ENCODE measurements at regions not wholly inside any gene's neighbourhood (a gene's known extent, or its start where the extent isn't known, plus 50 kb on each side); places are given as distances from the start of the nearest gene placed in this dataset.
"Not testable (repeated sequence)": the region's sequence is repeated elsewhere in the genome, so short reads cannot be mapped to it uniquely, and the experiment has no call there.

DNA sequence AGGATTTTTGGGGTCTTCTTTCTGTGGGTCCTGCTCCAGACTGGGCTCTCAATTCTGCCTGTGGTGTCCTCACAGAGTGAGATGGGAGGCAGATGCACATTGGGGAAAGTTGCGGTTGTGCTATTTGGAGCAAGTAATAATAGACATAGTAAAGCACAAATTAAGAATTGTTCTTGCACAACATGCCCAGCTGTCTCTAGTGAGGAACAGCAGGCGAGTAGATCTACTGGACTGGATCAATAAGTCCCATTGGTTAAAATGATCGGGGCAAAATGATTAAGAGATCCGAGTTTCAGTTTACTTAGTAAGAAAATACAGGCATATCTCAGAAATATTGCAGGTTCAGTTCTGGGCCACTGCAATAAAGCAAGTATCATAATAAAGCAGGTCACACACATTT lies 448.3 kb upstream of the PROX1 start:
- FAIRE-seq = no peak

DNA sequence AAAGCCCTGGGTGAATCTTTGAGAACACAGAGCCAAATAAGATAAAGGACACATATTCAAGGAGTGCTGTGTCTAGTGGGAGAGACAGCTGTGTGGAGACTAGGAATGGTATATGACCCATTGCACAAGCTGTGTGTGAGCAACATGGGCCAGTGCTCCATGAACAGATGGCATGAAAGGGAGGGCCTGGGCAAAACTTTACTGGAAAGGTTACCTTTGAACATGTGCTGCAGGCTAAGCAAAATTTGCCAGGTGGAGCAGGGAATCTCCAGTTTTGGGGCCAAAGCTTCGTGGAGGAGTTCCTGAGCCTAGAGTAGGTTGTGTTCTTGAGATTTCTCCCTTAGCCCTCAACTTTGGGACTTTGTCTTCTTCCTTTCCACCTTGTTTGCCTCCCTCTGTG lies 446.1 kb upstream of the PROX1 start:
- FAIRE-seq = no peak

DNA sequence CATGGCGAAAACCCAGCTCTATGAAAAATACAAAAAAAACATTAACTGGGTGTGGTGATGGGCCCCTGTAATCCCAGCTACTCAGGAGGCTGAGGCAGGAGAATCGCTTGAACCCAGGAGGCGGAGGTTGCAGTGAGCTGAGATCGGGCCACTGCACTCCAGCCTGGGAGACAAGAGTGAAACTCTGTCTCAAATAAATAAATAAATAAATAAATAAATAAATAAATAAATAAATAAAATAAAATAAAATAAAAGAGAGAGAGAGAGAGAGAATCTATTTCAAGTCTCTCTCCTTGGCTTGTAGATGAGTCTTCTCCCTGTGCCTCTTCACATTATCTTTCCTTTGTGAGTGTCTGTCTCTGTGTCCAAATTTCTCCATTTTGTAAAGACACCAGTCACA lies 442.6 kb upstream of the PROX1 start:
- FAIRE-seq = not testable (repeated sequence)

DNA sequence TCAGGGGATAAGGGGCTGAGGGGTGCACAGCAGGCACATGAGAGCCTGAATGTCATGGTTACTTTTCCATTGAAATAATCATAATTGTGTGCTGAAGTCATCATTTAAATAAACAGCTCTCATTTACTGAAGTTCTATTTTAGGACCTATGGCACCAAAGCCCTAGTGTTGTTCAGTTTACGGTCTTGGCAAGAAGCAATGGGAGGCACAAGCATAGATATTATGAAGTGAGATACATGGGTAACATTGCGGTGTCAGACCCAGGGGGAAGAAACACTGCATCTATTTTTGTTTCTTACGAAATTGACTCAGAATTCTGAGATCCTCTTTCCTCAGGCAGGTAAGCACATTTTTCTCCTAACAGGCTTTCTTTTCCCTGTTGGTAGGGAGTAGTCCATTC lies 437.8 kb upstream of the PROX1 start:
- FAIRE-seq = no peak

DNA sequence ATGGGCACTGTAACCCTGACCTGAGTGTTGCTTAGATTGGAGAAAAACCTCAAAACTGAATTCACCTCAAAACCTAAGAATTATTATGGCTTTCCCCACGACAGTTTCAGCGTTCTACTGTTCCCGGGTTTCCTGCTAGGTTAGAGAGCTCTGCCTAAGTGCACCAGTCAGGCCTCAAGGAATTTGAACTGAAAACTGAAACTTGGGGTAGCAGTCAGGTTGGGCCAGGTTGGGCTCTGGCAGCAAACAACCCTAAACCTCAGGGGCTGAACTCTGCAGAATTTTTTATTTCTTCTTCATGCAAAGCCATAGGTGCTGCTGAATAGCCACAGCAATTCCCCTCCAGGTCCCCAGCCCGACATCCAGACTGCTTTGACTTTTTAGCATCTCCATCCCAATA lies 437.0 kb upstream of the PROX1 start:
- FAIRE-seq = no peak

DNA sequence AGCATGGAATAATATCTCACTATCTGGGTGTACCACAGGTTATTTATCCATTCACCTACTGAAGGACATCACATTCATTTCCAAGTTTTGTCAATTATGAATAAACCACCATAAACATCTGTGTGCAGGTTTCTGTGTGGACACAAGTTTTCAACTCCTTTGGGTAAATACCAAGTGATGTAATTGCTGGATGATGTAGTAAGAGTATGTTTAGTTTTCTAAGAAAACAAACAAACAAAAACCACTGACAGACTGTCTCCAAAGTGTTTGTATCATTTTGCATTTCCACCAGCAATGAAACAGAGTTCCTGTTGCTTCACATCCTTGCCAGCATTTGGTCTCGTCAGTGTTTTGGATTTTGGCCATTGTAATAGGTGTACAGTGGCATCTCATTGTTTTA lies 435.7 kb upstream of the PROX1 start:
- FAIRE-seq = no peak

DNA sequence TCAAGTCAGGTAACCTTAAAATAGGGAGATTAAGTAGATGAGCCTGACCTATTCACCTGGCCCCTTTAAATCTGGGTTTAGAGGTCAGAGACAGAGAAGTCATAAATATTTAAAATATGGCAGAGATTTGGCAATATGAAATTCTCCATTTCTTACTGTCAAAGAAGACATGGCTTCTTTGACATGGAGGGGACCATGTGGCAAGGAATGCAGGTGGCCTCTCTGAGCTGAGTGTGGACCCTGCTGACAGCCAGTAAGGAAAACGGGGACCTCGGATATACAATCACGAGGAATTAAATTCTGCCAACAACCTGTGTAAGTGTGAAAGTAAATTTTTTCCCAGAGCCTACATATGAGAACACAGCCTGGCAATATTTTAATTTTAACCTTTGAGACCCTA lies 427.5 kb upstream of the PROX1 start:
- FAIRE-seq = no peak

DNA sequence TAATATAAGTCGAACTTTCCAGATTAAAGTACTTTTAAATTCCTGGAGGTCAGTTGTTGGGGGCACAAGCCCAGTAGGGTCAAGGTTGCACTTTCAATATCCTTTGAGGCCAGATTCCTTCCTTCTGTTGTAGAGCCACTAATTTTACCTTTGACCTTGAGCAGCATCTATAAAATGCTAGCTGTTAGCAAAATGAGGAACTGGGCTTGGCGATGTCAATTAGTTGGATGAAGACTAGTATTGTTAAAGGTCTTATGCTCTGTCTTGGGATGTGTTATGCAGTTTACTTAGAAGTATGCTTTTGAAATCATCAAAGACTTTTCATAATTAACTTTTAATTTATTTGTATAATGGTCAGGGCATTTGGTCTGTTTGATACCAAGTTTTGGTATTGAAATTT lies 425.9 kb upstream of the PROX1 start:
- no peak for FAIRE-seq

DNA sequence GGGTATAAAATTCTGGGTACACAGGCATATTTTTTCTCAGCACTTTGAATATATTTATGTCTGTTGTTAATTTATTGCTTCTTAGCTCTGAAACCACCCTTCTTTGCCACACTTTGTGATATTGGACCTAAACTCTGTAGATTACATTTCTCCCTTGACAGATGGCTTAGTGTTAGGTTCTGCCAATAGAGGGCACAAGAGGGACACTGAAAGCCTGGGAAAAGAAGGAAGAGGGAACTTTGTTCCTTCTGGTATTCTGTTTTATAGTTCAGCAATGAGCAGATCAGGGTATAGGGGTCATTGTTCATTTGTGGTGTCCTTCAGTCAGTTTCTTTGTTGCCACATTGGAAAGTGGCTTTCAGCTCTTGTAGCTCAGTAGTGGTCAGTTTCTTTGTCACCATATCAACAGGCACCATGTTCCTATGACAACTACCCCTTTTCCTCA lies 423.5 kb upstream of the PROX1 start:
- FAIRE-seq = peak; percentile 20

DNA sequence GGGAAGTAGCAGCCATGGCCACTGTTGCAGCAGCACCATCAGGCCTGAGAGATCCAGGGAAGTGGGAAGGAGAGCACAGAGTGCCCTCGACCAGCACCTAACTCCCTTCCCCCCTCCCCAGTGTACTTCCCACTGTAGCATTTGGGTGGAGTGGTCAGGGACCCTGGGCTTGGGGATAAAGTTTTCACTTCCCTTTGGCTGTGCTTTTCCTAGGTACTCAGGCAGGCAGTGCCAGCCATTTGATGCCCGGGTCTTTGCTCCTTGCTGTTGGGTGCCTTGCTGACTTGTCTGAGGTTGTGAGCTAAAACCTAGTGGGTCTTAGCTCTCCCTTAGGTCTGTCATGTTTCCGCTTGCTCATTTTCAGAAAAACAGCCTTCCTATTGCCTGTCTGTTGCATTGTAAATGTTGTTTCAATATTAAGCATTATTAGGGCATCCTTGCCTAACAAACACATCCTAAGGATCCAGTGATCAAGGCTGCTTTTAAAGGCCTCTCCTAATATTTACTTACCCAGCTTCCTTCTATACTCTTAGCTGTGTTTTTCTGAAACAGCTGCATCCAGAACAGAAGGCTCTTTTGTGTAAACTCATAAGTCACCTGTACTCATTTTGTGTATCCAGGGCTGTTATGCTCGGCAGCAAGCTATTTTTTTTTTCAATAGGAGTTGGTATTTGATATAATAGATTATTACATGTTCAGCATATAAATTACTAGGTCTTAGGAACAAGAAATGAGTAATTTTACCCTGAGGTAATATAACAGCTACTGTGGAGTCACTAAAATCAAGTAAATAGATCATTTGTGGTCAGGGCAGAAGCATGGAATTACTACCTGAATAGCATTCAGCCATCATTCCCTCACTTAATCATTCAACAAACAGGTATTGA lies 418.6 kb upstream of the PROX1 start:
- FAIRE-seq = no peak

DNA sequence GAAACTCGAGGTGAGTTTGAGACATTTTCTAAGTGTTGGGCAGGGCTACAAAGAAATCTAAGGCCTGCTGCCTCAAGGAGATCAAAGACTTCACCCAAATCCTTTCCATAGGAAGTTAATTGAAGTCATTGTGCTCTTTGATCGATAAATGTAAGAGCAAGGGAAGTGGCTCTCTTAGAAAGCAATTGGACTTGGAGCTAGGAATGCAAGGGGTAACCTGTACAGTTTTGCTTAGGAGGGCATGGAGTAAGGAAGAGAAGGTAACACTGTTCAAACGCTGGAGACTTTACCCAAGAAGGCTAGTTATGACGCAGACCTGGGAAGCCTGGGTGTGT lies 418.0 kb upstream of the PROX1 start:
- FAIRE-seq = no peak

DNA sequence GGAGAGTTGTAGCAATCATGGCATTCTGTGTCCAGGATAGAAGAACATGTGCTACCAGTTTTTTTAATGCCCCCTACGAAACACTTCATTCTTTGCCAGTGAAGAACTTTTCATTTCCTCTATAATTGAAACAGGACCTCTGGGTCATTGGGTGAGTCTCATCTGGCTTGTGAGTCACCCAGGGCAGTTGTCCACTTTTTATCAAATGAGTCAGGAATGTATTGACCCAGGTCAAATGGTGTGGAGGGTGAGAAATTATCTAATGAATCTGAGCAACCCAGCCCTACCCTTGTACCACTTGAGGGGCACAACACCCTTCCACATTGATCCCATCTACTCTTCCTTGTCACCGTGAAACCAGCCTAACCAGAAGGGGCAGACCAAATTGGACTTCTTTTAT lies 417.3 kb upstream of the PROX1 start:
- FAIRE-seq = no peak

DNA sequence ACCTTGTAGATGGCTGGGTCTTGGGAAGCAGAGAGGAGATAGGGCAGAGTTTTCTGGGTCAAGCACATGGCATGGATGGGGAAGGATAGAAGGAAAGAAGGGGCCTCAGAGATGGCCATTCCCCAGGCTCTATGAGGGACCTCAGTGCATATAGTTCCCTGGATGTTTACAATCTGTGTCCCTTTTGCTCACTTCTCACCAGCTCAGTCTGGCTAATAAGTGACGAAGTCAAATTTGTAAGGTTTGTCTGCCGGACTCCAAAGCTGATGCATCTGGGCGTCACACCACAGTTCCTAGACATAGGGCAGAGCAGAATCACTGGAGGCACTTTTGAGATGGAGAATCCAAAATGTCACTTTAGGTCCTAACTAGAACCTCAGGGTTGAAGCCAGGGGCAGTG lies 416.4 kb upstream of the PROX1 start:
- no peak for FAIRE-seq

DNA sequence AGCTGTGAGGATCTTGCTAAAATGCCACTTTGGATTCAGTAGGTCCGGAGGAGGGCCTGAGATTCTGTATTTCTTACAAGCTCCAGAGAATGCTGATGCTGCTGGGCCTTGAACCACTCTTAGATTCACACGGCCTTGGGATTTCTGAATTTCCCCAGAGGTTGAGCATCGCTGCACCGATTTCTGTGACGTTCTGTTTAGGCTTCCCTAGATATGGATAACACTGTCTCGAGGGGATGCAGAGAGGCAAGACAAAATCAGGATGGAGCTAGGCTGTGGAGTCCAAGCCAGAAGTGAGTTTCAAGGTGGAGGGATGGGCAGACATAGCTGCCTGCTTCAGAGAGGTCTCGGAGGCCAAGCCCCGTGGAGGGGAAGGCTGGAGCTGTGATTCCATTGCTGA lies 415.9 kb upstream of the PROX1 start:
- no peak for FAIRE-seq

DNA sequence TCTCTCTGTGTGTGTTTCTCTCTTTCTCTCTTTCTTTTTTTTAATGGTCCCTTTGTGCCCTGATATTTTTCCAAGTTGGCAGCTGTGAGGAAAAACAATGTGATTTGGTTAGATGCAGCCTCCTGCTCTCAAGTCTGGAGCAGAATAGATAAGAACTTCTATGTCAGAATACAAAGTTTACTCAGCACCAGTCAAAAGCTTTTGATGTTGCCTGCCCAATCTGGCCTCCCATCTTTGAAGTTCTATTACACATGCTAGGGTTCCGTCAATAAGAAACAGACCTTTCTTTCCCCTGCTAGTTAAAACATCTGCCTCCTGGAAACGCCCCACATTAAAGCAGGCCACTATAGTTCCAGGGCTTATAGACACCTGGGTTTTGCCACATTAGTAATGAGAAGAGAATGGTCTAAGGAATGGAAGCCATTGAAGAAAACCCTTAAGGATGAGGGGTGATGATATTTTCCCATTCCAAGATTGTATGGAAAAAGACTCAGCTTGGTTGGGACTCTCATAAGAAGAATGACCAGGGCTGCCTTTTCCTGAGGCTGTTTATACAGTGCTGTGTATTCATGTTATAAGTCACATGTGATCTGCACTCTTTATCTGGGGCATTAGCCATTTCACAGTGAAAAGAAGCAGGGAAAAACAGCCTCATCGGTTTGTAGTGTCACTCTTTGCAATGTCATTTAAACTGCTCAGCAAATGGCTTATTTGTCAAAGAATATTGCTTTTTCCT lies 414.7 kb upstream of the PROX1 start:
- FAIRE-seq = no peak

DNA sequence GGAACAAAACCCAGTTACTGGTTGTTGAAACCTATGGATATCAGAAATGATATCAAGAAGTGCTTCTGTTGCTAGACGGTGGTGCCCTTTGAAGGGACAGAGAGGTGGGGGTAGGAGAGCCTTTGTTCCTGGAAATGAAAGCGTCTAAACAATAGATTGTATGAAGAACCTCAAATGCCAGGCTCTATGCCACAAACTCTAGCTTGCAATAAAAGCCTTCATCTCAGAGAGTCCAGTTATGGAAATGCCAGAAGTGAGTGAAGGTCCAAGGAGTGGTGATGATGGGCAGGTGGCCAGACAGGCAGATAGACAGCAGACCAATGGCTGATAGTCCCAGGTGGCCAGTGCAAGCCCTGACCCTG lies 414.1 kb upstream of the PROX1 start:
- FAIRE-seq = no peak

DNA sequence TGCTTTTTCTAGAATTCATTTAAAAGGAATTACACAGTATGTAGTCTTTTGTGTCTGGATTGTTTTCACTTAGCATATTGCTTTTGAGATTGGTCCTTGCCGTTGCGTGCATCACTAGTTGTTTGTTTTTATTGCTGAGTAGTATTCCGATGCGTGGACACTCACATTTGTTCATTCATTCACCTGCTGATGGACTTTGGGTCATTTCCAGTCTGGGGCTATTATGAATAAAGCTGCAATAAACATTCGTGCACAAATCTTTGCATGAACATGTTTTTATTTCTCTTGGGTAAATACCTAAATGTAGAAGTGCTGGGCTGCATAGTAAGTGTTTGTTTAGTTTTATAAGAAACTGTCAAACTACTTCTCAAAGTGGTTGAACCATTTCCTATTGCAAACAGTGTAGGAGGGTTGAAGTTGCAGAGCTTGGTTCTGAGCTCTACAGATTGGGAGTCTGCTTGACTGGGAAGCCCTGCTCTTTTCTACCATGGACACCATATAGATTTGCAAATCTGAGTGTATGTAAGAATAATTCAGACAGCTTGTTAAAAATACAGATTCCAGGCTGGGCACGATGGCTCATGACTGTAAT lies 404.7 kb upstream of the PROX1 start:
- FAIRE-seq = no peak

DNA sequence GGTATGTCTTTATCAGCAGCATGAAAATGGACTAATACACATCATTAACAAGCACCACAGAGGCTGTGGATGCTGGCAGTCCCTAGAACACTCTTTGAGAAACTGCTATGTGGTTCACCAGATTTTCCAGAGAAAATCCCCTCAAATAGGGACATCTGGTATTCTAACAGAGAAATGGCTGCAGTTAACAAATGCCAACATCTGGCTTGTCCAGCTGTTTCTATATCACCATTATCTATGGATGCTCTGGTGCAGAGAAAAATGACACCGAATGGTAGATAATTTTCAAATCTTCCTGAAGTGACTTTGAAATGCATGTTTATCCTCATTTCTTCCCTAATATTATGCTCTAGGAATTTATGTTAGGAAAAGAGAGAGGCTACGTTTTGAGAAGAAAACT lies 403.5 kb upstream of the PROX1 start:
- no peak for FAIRE-seq

DNA sequence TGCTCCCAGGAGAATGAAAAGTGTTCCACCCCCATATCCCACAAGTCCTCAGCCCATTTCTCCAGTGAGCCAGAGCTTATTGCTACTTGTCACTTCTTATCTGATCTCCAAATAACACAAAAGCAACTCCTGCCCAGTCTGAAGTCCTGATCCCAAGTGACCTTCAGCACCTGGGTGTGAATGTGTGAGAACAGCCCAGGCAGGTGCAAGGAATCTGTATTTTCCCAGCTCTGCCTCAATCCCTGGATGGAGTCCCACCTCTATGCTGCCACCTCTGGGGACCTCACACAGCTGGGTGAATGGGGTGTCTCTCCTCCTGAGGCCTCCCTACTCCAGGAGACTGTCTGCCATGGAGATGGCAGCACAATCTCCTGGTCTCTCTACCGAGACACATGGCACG lies 402.4 kb upstream of the PROX1 start:
- FAIRE-seq = no peak

DNA sequence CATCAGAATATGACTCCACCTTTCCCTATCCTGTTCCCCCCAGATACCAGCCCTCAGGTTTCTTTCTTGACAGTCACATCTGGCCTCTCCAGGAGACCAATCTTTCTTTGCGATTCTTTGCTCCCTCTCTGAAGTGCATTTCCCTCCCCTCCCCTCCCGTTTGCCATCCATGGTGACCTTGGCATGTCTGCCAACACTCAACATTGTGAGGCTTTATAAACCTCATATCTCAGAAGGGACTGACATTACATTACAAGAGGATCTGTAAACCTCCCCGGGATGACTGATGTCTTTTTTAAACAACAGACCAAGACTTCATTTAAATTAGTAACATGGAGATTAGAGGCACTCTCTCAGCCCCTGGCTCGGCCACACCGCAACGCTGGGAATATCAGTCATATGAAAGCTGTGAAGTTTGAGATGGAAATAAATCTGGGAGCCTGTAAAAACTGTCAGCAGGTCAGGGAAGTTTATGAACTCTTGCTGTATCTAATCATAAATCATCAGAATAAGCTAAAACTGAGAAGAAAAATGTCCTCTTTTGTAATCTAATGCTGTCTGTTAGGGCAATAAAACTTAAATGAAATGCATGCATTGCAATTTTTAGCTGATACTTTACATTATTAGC lies 401.7 kb upstream of the PROX1 start:
- FAIRE-seq = no peak

DNA sequence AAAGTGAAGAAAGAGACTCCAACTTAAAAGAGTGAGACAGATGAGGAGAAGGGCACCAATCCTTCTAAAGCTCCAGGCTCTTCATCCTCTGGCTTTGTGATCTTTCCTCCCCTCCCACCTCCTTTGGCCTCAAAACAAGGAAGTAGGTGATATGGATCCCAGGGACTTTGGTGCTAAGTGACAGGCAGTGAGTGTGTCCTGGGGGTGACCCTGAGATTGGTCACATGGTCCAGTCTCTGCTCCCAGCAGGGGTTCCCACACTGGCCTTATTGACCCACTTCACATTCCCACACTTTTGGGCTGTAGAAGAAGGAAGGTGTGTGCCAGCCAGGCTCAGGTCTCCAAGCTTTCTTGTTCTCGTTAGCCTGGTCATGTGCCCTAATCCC lies 401.2 kb upstream of the PROX1 start:
- no peak for FAIRE-seq

DNA sequence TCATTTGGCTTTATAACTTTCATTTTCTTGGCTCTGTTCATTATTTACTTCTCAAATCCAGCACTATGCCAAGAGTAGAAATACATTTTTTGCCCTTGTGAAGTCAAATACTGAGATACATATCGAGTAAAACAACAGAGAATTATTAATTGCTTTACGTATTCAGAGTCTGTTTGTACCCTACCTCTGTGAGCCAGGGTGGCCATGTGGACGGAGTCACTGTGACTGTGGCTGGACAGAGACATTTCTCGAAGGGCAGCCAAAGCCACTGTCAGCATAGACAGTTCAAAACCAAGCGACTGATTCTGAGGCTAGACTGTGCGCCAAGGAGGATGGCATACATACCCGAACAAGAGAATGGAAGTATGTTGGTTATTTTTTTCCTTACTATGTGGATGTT lies 391.0 kb upstream of the PROX1 start:
- no peak for FAIRE-seq

DNA sequence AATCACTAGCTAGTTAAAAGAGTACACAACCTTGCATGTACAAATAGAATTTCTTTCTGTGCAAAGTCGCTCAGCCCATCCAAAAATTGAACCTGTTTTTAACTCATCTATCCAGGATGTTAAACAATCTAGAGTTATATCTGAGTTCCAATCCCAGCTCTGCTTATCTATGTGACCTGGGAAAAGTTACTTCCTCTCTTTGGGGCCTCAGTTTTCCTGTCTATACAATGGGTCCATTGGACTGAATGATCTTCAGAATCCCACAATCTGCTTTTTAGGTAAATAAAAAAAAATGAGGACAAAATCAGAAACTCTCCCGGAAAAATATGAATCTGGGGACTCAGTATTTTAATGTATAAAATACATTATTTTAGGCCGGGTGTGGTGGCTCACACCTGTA lies 389.5 kb upstream of the PROX1 start:
- no peak for FAIRE-seq

DNA sequence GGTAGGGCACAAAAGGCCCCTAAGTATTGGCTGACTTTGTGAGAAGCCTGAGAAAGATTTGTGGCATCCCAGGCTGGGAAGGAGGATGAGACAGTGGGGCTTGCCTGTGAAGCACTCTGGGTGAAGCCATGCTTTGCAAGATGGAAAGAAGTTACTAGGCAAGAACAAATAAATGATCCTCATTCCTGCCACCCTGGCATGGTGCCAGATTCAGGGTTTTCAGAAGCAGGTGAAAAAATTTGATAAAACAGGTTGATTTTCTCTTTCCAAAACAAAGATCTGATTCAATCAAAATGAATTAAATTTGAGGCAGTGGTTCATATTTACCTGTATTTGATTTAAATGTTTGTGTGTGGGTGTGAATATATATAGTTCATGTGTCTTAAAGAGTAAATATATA lies 386.9 kb upstream of the PROX1 start:
- FAIRE-seq = no peak

All from TTC549 (cell line).